ENCODE measurements at regions not wholly inside any gene's neighbourhood (a gene's known extent, or its start where the extent isn't known, plus 50 kb on each side); places are given as distances from the start of the nearest gene placed in this dataset.

GRCh38 chr3:67946436-67946835 lies 292.0 kb upstream of the SUCLG2 start:
- Histone ChIP-seq H3K27ac (ENCODE audit: low read length) (no peak overlapping the region), H3K4me2 (ENCODE audit: insufficient read depth, low read length) (no peak overlapping the region), H3K27me3 (ENCODE audit: insufficient read depth, low read length, poor library complexity) (no peaks in the 10 kb centered on the region), H4K20me1 (ENCODE audit: insufficient read depth, low read length) (no peaks in the 10 kb centered on the region), H3K9me3 (ENCODE audit: insufficient read depth, low read length, severe bottlenecking) (no peaks in the 10 kb centered on the region), H3K36me3 (ENCODE audit: insufficient read depth, low read length) (no peaks in the 10 kb centered on the region), H3K4me3 (ENCODE audit: low read depth in 1 of 2, low read length in 2 of 2) (no peak overlapping the region), H3K9ac (ENCODE audit: low read depth, low read length) (no peak overlapping the region), H3K79me2 (ENCODE audit: insufficient read depth, low read length) (no peaks in the 10 kb centered on the region), H3K4me1 (ENCODE audit: insufficient read depth, low read length) (no peaks in the 10 kb centered on the region), H2AFZ (ENCODE audit: low read depth, low read length) (no peak overlapping the region)
- TF ChIP-seq EZH2 (IDR thresholded peaks at IDR 0.05; ENCODE audit: borderline replicate concordance, low read depth, low read length, severe bottlenecking) (no peak), CTCF (IDR thresholded peaks at IDR 0.05; ENCODE audit: borderline replicate concordance, extremely low read depth, low read length, poor library complexity, severe bottlenecking) (no peak)
- no peak for ATAC-seq (ENCODE audit: insufficient read depth, low read depth)
- no peak for DNase-seq

GRCh38 chr3:67943546-67943945 lies 289.1 kb upstream of the SUCLG2 start:
- ATAC-seq (ENCODE audit: insufficient read depth, low read depth) (no peak), DNase-seq (no peak)
- Histone ChIP-seq H2AFZ (ENCODE audit: low read depth, low read length) (no peak overlapping the region), H3K4me1 (ENCODE audit: insufficient read depth, low read length) (no peaks in the 10 kb centered on the region), H3K4me2 (ENCODE audit: insufficient read depth, low read length) (no peak overlapping the region), H3K79me2 (ENCODE audit: insufficient read depth, low read length) (no peaks in the 10 kb centered on the region), H3K9ac (ENCODE audit: low read depth, low read length) (no peak overlapping the region), H3K4me3 (ENCODE audit: low read depth in 1 of 2, low read length in 2 of 2) (no peak overlapping the region), H3K9me3 (ENCODE audit: insufficient read depth, low read length, severe bottlenecking) (no peaks in the 10 kb centered on the region), H3K27me3 (ENCODE audit: insufficient read depth, low read length, poor library complexity) (no peaks in the 10 kb centered on the region), H4K20me1 (ENCODE audit: insufficient read depth, low read length) (no peaks in the 10 kb centered on the region), H3K27ac (ENCODE audit: low read length) (no peak overlapping the region), H3K36me3 (ENCODE audit: insufficient read depth, low read length) (no peaks in the 10 kb centered on the region)
- TF ChIP-seq EZH2 (IDR thresholded peaks at IDR 0.05; ENCODE audit: borderline replicate concordance, low read depth, low read length, severe bottlenecking), result no peak
- no peak for TF ChIP-seq CTCF (IDR thresholded peaks at IDR 0.05; ENCODE audit: borderline replicate concordance, extremely low read depth, low read length, poor library complexity, severe bottlenecking)

GRCh38 chr3:67941433-67942030 lies 287.1 kb upstream of the SUCLG2 start:
- Histone ChIP-seq H3K27ac (ENCODE audit: low read length) (no peak overlapping the region), H2AFZ (ENCODE audit: low read depth, low read length) (no peak overlapping the region), H3K9ac (ENCODE audit: low read depth, low read length) (no peak overlapping the region), H3K4me1 (ENCODE audit: insufficient read depth, low read length) (no peaks in the 10 kb centered on the region), H3K27me3 (ENCODE audit: insufficient read depth, low read length, poor library complexity) (no peaks in the 10 kb centered on the region), H4K20me1 (ENCODE audit: insufficient read depth, low read length) (no peaks in the 10 kb centered on the region), H3K4me2 (ENCODE audit: insufficient read depth, low read length) (no peak overlapping the region), H3K9me3 (ENCODE audit: insufficient read depth, low read length, severe bottlenecking) (no peaks in the 10 kb centered on the region), H3K36me3 (ENCODE audit: insufficient read depth, low read length) (no peaks in the 10 kb centered on the region), H3K4me3 (ENCODE audit: low read depth in 1 of 2, low read length in 2 of 2) (no peak overlapping the region), H3K79me2 (ENCODE audit: insufficient read depth, low read length) (no peaks in the 10 kb centered on the region)
- TF ChIP-seq EZH2 (IDR thresholded peaks at IDR 0.05; ENCODE audit: borderline replicate concordance, low read depth, low read length, severe bottlenecking), result no peak
- TF ChIP-seq CTCF (IDR thresholded peaks at IDR 0.05; ENCODE audit: borderline replicate concordance, extremely low read depth, low read length, poor library complexity, severe bottlenecking), result no peak
- no peak for DNase-seq
- ATAC-seq (ENCODE audit: insufficient read depth, low read depth), result no peak

All from DND-41 (cell line).